ENCODE measurements at regions not wholly inside any gene's neighbourhood (a gene's known extent, or its start where the extent isn't known, plus 50 kb on each side); places are given as distances from the start of the nearest gene placed in this dataset.

- no peak for TF ChIP-seq ETS1 (IDR thresholded peaks at IDR 0.05)
- no peak for TF ChIP-seq CREB1 (CRISPR knock-in tag; IDR thresholded peaks at IDR 0.05; ENCODE audit: low read depth)
- TF ChIP-seq CTCF (conservative IDR thresholded peaks at IDR 0.05; ENCODE audit: low read depth in 2 of 2) = no peak
- TF ChIP-seq ZNF331 (CRISPR knock-in tag; IDR thresholded peaks at IDR 0.05; ENCODE audit: low read depth) = no peak
- no peak for TF ChIP-seq REST (IDR thresholded peaks at IDR 0.05; ENCODE audit: unreplicated experiment)
- no peak for TF ChIP-seq EZH2phosphoT487 (IDR thresholded peaks at IDR 0.05; ENCODE audit: unreplicated experiment)
- no peak for TF ChIP-seq EZH2 (IDR thresholded peaks at IDR 0.05; ENCODE audit: low read depth, unreplicated experiment)
Measured at GRCh38 chr11:70705097-70705496, 306.8 kb downstream of the CTTN start (continued).

- no peak for ATAC-seq
- Histone ChIP-seq H3K79me2 (replicated peaks; ENCODE audit: insufficient read depth) (no peaks in the 10 kb centered on the region), H3K36me3 (ENCODE audit: insufficient read depth) (no peaks in the 10 kb centered on the region), H3K27me3 (ENCODE audit: insufficient read depth) (no peaks in the 10 kb centered on the region), H3K27ac (ENCODE audit: low read depth) (no peak overlapping the region), H3K4me2 (no peak overlapping the region), H3K9me2 (ENCODE audit: insufficient read depth) (peaks cover 3% of the 10 kb centered on the region; the same call in 1 of the 2 replicates), H3F3A (replicated peaks; ENCODE audit: low read depth) (no peaks in the 10 kb centered on the region), H3K4me1 (ENCODE audit: insufficient read depth) (no peaks in the 10 kb centered on the region), H4K20me1 (replicated peaks; ENCODE audit: insufficient read depth) (no peaks in the 10 kb centered on the region; the same call in 1 of the 2 replicates), H2AFZ (no peak overlapping the region), H3K4me3 (no peak overlapping the region)
- Mint-ChIP-seq H3K4me3 (no peak overlapping the region), H3K36me3 (ENCODE audit: low read depth) (no peaks in the 10 kb centered on the region; the same call in 1 of the 3 replicates), H3K27ac (no peak overlapping the region), H3K27me3 (ENCODE audit: insufficient read depth, low read depth, poor library complexity) (peaks cover 11% of the 10 kb centered on the region), H3K4me1 (peaks cover 7% of the 10 kb centered on the region; the same call in 2 of the 3 replicates), H3K9me3 (no peaks in the 10 kb centered on the region; the same call in 1 of the 3 replicates)
- no peak for DNase-seq (ENCODE audit: low spot score)
- no peak for TF ChIP-seq ZNF462 (CRISPR knock-in tag; IDR thresholded peaks at IDR 0.05)
- no peak for TF ChIP-seq ETS1 (IDR thresholded peaks at IDR 0.05)
- TF ChIP-seq JUNB (IDR thresholded peaks at IDR 0.05; ENCODE audit: unreplicated experiment) = no peak
Measured at GRCh38 chr11:70705930-70706329, 307.6 kb downstream of the CTTN start.

Data from GM23338 (cell line).